ENCODE measurements at regions not wholly inside any gene's neighbourhood (a gene's known extent, or its start where the extent isn't known, plus 50 kb on each side); places are given as distances from the start of the nearest gene placed in this dataset.

DNA sequence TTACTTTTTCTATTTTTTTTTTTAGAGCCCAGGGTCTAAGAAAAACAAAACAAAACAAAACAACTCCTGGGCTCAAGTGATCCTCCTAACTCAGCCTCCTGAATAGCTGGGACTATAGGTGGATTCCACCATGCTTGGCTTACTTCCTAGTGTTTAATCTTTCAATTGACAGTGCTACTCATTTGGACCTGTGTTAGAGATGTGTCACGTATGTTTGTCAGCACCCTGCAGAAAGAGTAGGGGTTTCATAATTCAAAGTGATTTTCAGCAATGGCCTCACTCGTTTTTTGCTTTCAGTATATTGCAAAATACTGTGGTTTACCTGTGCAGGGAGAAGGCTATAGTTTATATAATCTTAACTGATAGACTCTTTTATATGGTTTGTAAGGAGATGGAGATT lies 71.6 kb upstream of the TEX13D start:
- no peak overlapping the region for H2AK9ac ChIP-seq (replicated peaks; ENCODE audit: low read depth, low read length, poor library complexity)
- no peaks in the 10 kb centered on the region for H4K20me1 ChIP-seq (ENCODE audit: insufficient read depth, low read length)
- H4K8ac ChIP-seq (ENCODE audit: low read depth in 2 of 2, low read length in 2 of 2), result no peak overlapping the region
- H3K14ac ChIP-seq (replicated peaks; ENCODE audit: low read depth, low read length), result no peak overlapping the region
- H3K56ac ChIP-seq (ENCODE audit: extremely low read depth, insufficient read depth, low read length), result no peak overlapping the region
- no peak overlapping the region for H3K27ac ChIP-seq (ENCODE audit: insufficient read depth, low read length)
- H2AK5ac ChIP-seq (ENCODE audit: low read depth, low read length), result no peak overlapping the region
- H3K9ac ChIP-seq (ENCODE audit: low read depth, low read length), result no peak overlapping the region
- no peaks in the 10 kb centered on the region for H3K9me3 ChIP-seq (ENCODE audit: control insufficient read depth, insufficient read depth, low read length)
- in situ Hi-C loops (cut with MboI; ENCODE audit: low sequenced_read_pairs) (no loop called here), intact Hi-C loops (cut with micrococcal nuclease) (no loop called here), dilution Hi-C loops (cut with HindIII; ENCODE audit: low sequenced_read_pairs, unreplicated experiment) (no loop called here)
- no peak overlapping the region for H3K4me2 ChIP-seq (ENCODE audit: low read depth, low read length)
- no peaks in the 10 kb centered on the region for H3K27me3 ChIP-seq (ENCODE audit: control insufficient read depth, insufficient read depth, low read length)
- H2BK15ac ChIP-seq (ENCODE audit: low read depth, low read length), result no peak overlapping the region
- POLR2A ChIA-PET (ENCODE audit: unreplicated experiment), result no interaction called here
- H3K23ac ChIP-seq (ENCODE audit: low read depth, low read length), result no peak overlapping the region
- no CpG with 5 or more reads among the region's 2 CpGs for WGBS, 2 experiments (ENCODE audit: extremely low coverage in 2 of 2, insufficient read length in 1 of 2)
- H2BK120ac ChIP-seq (ENCODE audit: low read depth, low read length), result no peak overlapping the region
- H3K36me3 ChIP-seq (ENCODE audit: control insufficient read depth, insufficient read depth, low read length), result no peaks in the 10 kb centered on the region
- no peaks in the 10 kb centered on the region for H3K9me1 ChIP-seq (ENCODE audit: insufficient read depth, low read length)
- CTCF ChIA-PET, result no interaction called here
- TF ChIP-seq MXI1 (IDR thresholded peaks at IDR 0.05; ENCODE audit: borderline replicate concordance, low read depth, low read length) (no peak), CHD1 (IDR thresholded peaks at IDR 0.05; ENCODE audit: low read depth, low read length) (no peak), RAD21 (IDR thresholded peaks at IDR 0.05; ENCODE audit: low read length) (no peak), MAFK (IDR thresholded peaks at IDR 0.05; ENCODE audit: low read depth, low read length) (no peak), SMC3 (IDR thresholded peaks at IDR 0.05; ENCODE audit: low read depth, low read length) (no peak), RFX5 (IDR thresholded peaks at IDR 0.05; ENCODE audit: low read depth, low read length) (no peak), NFE2L2 (IDR thresholded peaks at IDR 0.05; ENCODE audit: low read depth, low read length) (no peak), MAZ (IDR thresholded peaks at IDR 0.05; ENCODE audit: borderline replicate concordance, low read depth, low read length) (no peak), CEBPB (IDR thresholded peaks at IDR 0.05; ENCODE audit: low read depth, low read length) (no peak), RCOR1 (IDR thresholded peaks at IDR 0.05; ENCODE audit: insufficient replicate concordance, low read length) (no peak), FOS (IDR thresholded peaks at IDR 0.05; ENCODE audit: low read depth, low read length) (no peak), BHLHE40 (IDR thresholded peaks at IDR 0.05; ENCODE audit: low read depth, low read length) (no peak), POLR2A (IDR thresholded peaks at IDR 0.05; ENCODE audit: low read depth, low read length) (no peak)
- TF ChIP-seq, protein P1, sequence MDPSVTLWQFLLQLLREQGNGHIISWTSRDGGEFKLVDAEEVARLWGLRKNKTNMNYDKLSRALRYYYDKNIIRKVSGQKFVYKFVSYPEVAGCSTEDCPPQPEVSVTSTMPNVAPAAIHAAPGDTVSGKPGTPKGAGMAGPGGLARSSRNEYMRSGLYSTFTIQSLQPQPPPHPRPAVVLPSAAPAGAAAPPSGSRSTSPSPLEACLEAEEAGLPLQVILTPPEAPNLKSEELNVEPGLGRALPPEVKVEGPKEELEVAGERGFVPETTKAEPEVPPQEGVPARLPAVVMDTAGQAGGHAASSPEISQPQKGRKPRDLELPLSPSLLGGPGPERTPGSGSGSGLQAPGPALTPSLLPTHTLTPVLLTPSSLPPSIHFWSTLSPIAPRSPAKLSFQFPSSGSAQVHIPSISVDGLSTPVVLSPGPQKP (IDR thresholded peaks at IDR 0.05; ENCODE audit: borderline replicate concordance, low read depth, low read length), result no peak
- TF ChIP-seq, protein P2, sequence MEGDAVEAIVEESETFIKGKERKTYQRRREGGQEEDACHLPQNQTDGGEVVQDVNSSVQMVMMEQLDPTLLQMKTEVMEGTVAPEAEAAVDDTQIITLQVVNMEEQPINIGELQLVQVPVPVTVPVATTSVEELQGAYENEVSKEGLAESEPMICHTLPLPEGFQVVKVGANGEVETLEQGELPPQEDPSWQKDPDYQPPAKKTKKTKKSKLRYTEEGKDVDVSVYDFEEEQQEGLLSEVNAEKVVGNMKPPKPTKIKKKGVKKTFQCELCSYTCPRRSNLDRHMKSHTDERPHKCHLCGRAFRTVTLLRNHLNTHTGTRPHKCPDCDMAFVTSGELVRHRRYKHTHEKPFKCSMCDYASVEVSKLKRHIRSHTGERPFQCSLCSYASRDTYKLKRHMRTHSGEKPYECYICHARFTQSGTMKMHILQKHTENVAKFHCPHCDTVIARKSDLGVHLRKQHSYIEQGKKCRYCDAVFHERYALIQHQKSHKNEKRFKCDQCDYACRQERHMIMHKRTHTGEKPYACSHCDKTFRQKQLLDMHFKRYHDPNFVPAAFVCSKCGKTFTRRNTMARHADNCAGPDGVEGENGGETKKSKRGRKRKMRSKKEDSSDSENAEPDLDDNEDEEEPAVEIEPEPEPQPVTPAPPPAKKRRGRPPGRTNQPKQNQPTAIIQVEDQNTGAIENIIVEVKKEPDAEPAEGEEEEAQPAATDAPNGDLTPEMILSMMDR (conservative IDR thresholded peaks at IDR 0.05; ENCODE audit: low read depth, low read length), result no peak
- H3K18ac ChIP-seq (ENCODE audit: low read depth, low read length), result no peak overlapping the region
- no TSS peak for BruUV-seq (replicated peaks)
- H4K91ac ChIP-seq (ENCODE audit: insufficient read depth, low read depth, low read length), result no peak overlapping the region
- no peak overlapping the region for H2BK20ac ChIP-seq (ENCODE audit: low read depth, low read length)
- no peak overlapping the region for H2BK5ac ChIP-seq (ENCODE audit: low read depth, low read length, poor library complexity, severe bottlenecking)
- no peak overlapping the region for H2AFZ ChIP-seq (replicated peaks; ENCODE audit: low read length, poor library complexity)
- no peaks in the 10 kb centered on the region for H3K4me1 ChIP-seq (ENCODE audit: control insufficient read depth, insufficient read depth, low read length)
- H3K79me1 ChIP-seq (ENCODE audit: low read depth in 1 of 2, low read length in 2 of 2), result no peaks in the 10 kb centered on the region
- DNase-seq (no peak), ATAC-seq (ENCODE audit: low read depth) (no peak)
- H4K5ac ChIP-seq (ENCODE audit: low read depth, low read length), result no peak overlapping the region
- no peak overlapping the region for H3K4me3 ChIP-seq (ENCODE audit: insufficient read depth, low read depth, low read length)
- H3K4ac ChIP-seq (ENCODE audit: low read depth, low read length), result no peak overlapping the region

Data from IMR-90 (cell line).